ENCODE measurements at regions not wholly inside any gene's neighbourhood (a gene's known extent, or its start where the extent isn't known, plus 50 kb on each side); places are given as distances from the start of the nearest gene placed in this dataset.

DNA sequence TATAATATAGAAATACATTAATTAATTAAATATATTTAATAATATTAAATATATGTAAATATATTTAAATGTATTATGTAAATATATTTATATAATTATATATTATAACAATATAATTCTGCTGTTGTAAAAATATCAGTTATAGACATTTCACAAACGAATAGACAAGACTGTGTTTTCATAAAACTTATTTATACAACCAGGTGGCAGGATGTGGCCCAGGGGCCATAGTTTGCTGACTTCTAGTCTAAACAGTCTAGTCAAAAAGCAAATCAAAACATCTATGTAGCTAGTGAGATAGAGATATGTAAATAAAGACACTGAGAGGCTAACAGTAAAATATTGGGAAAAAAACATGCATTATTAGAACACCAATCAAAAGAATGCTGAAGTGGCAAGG, 136.4 kb downstream of the TBXT start:
- TF ChIP-seq, protein P1, sequence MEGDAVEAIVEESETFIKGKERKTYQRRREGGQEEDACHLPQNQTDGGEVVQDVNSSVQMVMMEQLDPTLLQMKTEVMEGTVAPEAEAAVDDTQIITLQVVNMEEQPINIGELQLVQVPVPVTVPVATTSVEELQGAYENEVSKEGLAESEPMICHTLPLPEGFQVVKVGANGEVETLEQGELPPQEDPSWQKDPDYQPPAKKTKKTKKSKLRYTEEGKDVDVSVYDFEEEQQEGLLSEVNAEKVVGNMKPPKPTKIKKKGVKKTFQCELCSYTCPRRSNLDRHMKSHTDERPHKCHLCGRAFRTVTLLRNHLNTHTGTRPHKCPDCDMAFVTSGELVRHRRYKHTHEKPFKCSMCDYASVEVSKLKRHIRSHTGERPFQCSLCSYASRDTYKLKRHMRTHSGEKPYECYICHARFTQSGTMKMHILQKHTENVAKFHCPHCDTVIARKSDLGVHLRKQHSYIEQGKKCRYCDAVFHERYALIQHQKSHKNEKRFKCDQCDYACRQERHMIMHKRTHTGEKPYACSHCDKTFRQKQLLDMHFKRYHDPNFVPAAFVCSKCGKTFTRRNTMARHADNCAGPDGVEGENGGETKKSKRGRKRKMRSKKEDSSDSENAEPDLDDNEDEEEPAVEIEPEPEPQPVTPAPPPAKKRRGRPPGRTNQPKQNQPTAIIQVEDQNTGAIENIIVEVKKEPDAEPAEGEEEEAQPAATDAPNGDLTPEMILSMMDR (IDR thresholded peaks at IDR 0.05) = no peak
- no peak for TF ChIP-seq POLR2A (IDR thresholded peaks at IDR 0.05)
